Left ventricle myocardium superior (tissue), 1 donor: ENCODE measurements at regions not wholly inside any gene's neighbourhood (a gene's known extent, or its start where the extent isn't known, plus 50 kb on each side); places are given as distances from the start of the nearest gene placed in this dataset.

ENCODE experiments used
- ATAC-seq: fragments of 200-7000 bp; cut with Tn5 transposase; one replicate; pipeline ENCODE4 v1.9.1; 2020; ENCODE audit warnings: mild to moderate bottlenecking, moderate library complexity
- DNase-seq: peaks from one replicate; pipeline ENCODE4 v3.0.0-alpha.2; 2020
- intact Hi-C: fragments of 100-400 bp; cut with micrococcal nuclease; formaldehyde crosslinking; loops from one replicate; pipeline ENCODE4 v1.11.0; 2022
- donor health status: DM: no; HTN: yes; CAD: no; lungs with severe emphysema.

GRCh38 chr3:162029736-162030135 is 533.1 kb downstream of the OTOL1 start:
- DNase-seq (no peak), ATAC-seq (no peak)
- intact Hi-C loops = no loop called here

DNA sequence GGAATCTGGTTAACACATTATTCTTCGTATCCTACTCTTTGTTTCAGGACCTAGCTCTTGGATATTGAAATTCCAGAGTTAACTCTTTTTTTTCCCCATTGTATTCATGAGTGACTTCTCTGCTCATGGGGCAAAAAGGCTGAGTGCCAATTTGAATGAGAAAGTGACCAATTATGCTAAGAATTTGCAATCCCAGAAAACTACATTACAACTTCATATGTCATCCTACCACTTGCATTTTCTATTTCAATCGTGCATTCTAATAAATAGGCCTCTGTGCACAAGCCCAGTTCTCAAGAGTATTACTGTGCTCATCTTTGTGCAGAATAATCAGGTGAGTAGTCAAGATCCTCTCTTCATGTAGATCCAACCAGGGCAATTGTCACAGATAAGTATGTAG is 537.8 kb downstream of the OTOL1 start:
- intact Hi-C loops = no loop called here
- ATAC-seq = no peak
- DNase-seq = no peak

DNA sequence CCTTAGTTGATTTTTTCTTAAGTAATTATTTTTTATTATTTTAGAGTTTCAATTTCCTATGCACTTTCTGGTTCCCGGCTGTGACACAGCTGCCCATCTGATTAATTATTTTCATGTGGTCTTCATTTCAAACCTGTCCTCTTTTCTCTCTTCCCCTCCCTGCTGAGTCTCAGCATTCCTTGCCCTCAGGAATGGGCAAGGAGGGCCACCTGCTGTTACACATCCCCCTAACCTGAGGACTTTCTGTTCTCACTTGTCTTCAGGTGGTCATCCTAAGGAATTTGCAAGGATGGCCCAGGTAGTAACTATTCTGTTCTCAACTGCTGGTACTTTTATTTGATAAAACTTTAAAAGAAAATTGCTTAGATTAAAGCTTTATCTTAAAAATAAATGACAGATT is 545.0 kb downstream of the OTOL1 start:
- DNase-seq (no peak), ATAC-seq (no peak)
- intact Hi-C loops = no loop called here

GRCh38 chr3:162052636-162053035 is 556.0 kb downstream of the OTOL1 start:
- intact Hi-C loops = no loop called here
- ATAC-seq (no peak), DNase-seq (no peak)

DNA sequence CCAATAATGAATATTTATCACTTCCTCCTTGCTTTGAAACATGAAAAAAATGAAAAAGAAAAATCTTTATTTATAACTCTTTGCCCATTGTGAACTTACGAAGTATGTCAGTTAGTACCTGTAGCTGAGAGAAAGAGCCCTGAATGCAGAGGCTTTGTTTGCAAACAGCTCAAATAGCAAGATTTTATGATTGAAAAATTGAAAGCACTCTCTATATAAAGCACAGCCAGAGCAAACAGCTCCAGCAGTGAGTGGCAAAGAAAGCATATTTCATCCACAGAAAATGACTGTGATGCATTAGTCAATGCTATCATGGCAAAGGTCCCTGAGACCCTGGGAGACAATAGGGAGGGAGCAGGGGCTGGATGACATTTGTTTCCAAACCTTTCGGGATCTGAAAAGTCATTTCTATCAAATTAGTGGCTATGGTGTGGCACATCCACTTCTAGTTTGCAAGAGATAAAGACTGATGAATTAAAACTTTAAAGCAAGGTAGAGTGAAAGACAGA is 576.1 kb downstream of the OTOL1 start:
- ATAC-seq (no peak), DNase-seq (no peak)
- intact Hi-C loops = no loop called here

- ATAC-seq = no peak
- DNase-seq = no peak
- intact Hi-C loops = no loop called here
These were observed 576.9 kb downstream of the OTOL1 start for GRCh38 chr3:162073422-162073975.

- DNase-seq = no peak
- intact Hi-C loops = no loop called here
- no peak for ATAC-seq
These were observed 580.5 kb downstream of the OTOL1 start for GRCh38 chr3:162077108-162077507.

DNA sequence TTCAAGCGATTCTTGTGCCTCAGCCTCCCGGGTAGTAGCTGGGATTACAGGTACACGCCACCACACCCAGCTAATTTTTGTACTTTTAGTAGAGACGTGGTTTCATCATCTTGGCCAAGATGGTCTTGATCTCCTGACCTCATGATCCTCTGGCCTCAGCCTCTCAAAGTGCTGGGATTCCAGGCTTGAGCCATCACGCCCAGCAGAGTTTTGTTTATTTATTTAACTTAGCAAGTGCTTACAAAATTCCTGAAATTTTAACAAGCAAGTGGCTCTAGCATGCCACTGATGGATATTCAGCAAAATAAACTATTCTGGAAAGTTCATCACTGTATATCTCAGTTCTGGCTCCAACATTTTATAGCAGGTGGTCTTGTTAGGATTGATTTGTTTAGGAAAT is 585.9 kb downstream of the OTOL1 start:
- intact Hi-C loops = no loop called here
- ATAC-seq (no peak), DNase-seq (no peak)

GRCh38 chr3:162087361-162087760 is 590.8 kb downstream of the OTOL1 start:
- no peak for ATAC-seq
- no peak for DNase-seq
- intact Hi-C loops = no loop called here

DNA sequence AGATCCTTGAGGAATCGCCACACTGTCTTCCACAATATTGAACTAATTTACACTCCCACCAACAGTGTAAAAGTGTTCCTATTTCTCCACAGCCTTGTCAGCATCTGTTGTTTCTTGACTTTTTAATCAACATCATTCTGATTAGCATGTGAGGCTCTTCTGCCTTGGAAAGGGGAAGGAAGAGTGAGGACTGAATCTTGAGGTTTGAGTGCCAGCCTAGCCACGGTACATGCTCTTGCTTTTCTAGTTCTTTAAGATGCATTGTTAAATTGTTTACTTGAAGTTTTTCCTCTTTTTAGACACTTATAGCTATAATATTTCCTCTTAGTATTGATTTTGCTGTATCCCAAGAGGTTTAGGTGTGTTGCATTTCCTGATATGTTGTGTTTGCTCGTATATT is 596.1 kb downstream of the OTOL1 start:
- DNase-seq (no peak), ATAC-seq (no peak)
- intact Hi-C loops = no loop called here

DNA sequence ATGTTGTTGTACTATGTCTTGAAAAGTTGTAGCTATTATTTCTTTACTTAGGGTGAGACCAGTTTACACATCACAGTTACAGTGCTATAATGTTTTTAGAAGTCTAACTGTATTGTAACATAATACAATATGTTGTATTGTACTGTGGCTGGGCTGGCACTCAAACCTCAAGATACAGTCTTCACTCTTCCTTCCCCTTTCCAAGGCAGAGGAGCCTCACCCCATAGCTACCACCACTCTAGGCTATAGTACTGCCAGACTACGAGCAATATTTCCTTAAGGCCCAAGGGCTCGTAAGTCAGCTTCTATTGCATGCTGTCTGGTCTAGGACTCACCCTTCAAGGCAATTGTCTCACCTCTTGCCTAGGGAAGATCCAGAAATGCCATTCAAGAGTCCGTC is 597.7 kb downstream of the OTOL1 start:
- intact Hi-C loops = no loop called here
- no peak for DNase-seq
- ATAC-seq = no peak

GRCh38 chr3:162096874-162097273 is 600.3 kb downstream of the OTOL1 start:
- no peak for ATAC-seq
- DNase-seq = no peak
- intact Hi-C loops = no loop called here

DNA sequence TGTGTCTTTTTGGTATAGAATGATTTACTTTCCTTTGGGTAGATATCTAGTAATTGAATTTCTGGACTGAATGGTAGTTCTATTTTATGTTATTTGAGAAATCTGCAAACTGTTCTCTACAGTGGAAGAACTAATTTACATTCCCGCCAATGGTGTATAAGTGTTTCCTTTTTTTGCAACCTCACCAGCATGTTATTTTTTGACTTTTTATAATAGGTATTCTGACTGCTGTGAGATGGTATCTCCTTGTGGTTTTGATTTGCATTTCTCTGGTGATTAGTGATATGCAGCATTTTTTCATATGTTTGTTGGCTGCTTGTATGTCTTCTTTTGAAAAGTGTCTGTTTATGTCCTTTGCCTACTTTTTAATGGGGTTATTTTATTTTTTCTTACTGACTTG is 607.2 kb downstream of the OTOL1 start:
- ATAC-seq (no peak), DNase-seq (no peak)
- intact Hi-C loops = no loop called here

GRCh38 chr3:162111861-162112260 is 615.3 kb downstream of the OTOL1 start:
- intact Hi-C loops = no loop called here
- DNase-seq (no peak), ATAC-seq (no peak)

DNA sequence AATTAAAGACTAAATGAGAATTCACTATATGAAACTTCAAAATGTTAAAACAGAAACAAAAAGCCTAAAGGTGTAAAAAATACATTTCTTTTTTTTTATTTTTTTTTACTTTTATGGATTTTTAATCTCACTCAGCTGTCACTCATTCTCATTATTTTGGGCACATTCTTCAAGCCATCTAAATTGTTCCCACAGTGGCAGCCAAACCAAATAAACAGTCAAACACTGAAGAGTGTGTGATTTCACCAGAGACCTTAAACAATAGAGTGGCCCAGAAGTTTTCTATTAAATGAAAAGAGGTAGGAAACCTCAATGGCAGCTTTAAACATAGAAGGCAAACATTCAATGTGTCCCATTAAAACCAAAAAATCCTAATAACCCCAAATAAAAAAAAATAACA is 616.1 kb downstream of the OTOL1 start:
- DNase-seq (no peak), ATAC-seq (no peak)
- intact Hi-C loops = no loop called here

DNA sequence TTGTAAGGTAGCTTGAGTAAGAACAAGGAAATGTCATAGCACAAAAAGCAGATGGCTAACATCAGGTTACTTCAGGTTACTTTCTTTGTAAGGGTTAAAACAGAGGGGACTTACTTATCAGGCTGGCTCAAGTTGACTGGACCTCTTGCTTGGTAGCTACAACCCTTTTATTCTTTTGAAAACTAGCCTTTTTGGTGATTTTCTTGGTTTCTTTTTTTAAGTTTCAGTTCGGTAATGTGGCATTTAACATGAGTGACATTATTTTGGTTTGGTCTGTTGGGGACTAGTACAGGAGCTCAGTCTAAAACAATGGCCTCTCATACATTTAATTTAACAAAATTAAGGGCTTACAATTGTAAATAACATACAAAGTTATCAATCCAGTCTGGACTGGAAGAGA is 621.4 kb downstream of the OTOL1 start:
- no peak for DNase-seq
- intact Hi-C loops = no loop called here
- no peak for ATAC-seq

DNA sequence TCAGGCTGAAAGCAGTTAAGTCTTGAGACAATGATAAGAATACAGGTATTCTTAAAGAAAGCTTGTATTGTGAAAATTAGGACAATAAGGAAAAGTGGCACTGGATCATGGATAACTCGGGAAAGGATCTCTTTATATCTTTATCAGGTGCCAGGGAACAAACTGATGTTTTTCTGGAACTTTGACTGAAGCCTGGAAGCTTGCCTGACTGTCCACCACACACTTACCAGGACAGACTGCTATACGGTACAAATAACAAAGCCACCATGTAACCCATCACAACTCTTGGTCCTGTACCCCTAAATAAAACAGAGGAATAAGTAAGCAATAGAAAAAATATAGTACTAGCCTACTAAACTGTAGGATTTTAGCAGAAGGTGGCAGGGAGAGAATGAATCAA is 623.0 kb downstream of the OTOL1 start:
- intact Hi-C loops = no loop called here
- DNase-seq (no peak), ATAC-seq (peak; percentile 61)

DNA sequence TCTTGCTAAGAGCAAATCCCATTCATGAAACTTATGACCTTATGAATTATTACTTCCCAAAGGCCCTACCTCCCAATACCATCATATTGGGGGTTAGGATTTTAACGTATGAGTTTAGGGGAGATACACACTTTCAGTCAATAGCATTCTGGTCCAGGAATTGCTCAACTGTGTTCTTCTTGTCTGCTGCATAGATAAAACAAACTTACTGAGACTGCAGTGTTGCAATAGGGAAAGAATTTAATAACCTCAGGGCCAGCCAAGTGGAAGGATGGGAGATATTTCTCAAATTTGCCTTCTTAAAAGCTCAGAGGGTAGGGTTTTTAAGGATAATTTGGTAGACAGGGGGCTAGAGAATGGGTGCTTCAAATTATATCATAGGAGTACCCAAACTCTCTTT is 625.8 kb downstream of the OTOL1 start:
- intact Hi-C loops = no loop called here
- peak; percentile 48 for ATAC-seq

GRCh38 chr3:162125790-162126189 is 629.2 kb downstream of the OTOL1 start:
- DNase-seq (no peak), ATAC-seq (peak; percentile 80)
- intact Hi-C loops = no loop called here

More for the DNA sequence above, 625.8 kb downstream of the OTOL1 start:
- no peak for DNase-seq

GRCh38 chr3:162130582-162130981 is 634.0 kb downstream of the OTOL1 start:
- intact Hi-C loops = no loop called here
- DNase-seq (no peak), ATAC-seq (no peak)

DNA sequence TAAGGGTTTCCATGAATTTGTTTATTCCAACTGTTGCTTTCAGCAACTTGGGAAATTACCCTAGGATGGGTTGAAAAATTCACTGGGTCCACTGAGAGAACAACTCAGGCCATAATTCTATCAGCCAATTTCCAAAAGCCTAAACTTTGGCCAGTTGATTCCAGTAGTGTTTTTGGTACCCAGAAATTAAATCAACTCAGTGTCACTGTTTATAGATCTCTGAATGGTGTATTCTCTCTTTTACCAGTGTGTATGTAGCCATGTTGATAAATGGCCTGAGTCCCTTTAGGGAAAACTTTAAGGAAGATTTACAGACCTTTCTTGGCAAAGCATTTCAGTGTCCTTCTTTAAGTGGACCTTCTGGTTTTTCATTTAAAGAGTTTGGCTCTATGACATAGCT is 636.4 kb downstream of the OTOL1 start:
- ATAC-seq (no peak), DNase-seq (no peak)
- intact Hi-C loops = no loop called here

- no peak for ATAC-seq
- no peak for DNase-seq
- intact Hi-C loops = no loop called here
These were observed 638.0 kb downstream of the OTOL1 start for GRCh38 chr3:162134571-162134970.
